ENCODE measurements at regions not wholly inside any gene's neighbourhood (a gene's known extent, or its start where the extent isn't known, plus 50 kb on each side); places are given as distances from the start of the nearest gene placed in this dataset.

GRCh38 chr6:26258212-26258977 is 106.6 kb upstream of the BTN3A2 start:
- no peak for DNase-seq
- intact Hi-C loops (cut with DNase I), result no loop called here
- Histone ChIP-seq H3K27me3 (no peaks in the 10 kb centered on the region), H3K36me3 (no peaks in the 10 kb centered on the region), H3K27ac (no peak overlapping the region), H3K9me3 (no peaks in the 10 kb centered on the region), H3K4me1 (ENCODE audit: insufficient read depth) (no peaks in the 10 kb centered on the region), H3K4me3 (no peak overlapping the region)
- WGBS, 3 donors, result 71 to 79% (median 74%) methylated on average over 5 of the region's 5 CpGs
- TF ChIP-seq CTCF (IDR thresholded peaks at IDR 0.05), result no peak
- TF ChIP-seq EP300 (IDR thresholded peaks at IDR 0.05), result no peak
- no peak for TF ChIP-seq POLR2A (IDR thresholded peaks at IDR 0.05)

GRCh38 chr6:26260110-26260637 is 104.8 kb upstream of the BTN3A2 start:
- H3K9me3 ChIP-seq, result no peaks in the 10 kb centered on the region
- intact Hi-C loops (cut with DNase I), result no loop called here
- H3K4me3 ChIP-seq, result no peak overlapping the region

GRCh38 chr6:26260725-26261490 is 104.1 kb upstream of the BTN3A2 start:
- no peak for TF ChIP-seq EP300 (IDR thresholded peaks at IDR 0.05)
- TF ChIP-seq CTCF (IDR thresholded peaks at IDR 0.05), result no peak
- TF ChIP-seq POLR2A (IDR thresholded peaks at IDR 0.05), result no peak
- H3K4me3 ChIP-seq, result no peak overlapping the region
- no peak for DNase-seq
- H3K27ac ChIP-seq, result no peak overlapping the region
- no peaks in the 10 kb centered on the region for H3K9me3 ChIP-seq
- intact Hi-C loops (cut with DNase I), result no loop called here
- 75 to 86% (median 83%) methylated on average over 6 of the region's 6 CpGs for WGBS, 3 donors
- no peaks in the 10 kb centered on the region for H3K4me1 ChIP-seq (ENCODE audit: insufficient read depth)
- H3K36me3 ChIP-seq, result no peaks in the 10 kb centered on the region
- no peaks in the 10 kb centered on the region for H3K27me3 ChIP-seq

More at GRCh38 chr6:26260110-26260637, 104.8 kb upstream of the BTN3A2 start:
- no peaks in the 10 kb centered on the region for H3K4me1 ChIP-seq (ENCODE audit: insufficient read depth)
- TF ChIP-seq POLR2A (IDR thresholded peaks at IDR 0.05) (no peak), CTCF (IDR thresholded peaks at IDR 0.05) (no peak), EP300 (IDR thresholded peaks at IDR 0.05) (no peak)
- no peak for DNase-seq
- H3K36me3 ChIP-seq, result no peaks in the 10 kb centered on the region
- no peak overlapping the region for H3K27ac ChIP-seq
- no peaks in the 10 kb centered on the region for H3K27me3 ChIP-seq
- 82 to 83% (median 82%) methylated on average over 7 of the region's 7 CpGs for WGBS, 3 donors

GRCh38 chr6:26264547-26264946 is 100.5 kb upstream of the BTN3A2 start:
- intact Hi-C loops (cut with DNase I), result no loop called here
- Histone ChIP-seq H3K36me3 (no peaks in the 10 kb centered on the region), H3K4me3 (no peak overlapping the region), H3K4me1 (ENCODE audit: insufficient read depth) (no peaks in the 10 kb centered on the region), H3K9me3 (no peaks in the 10 kb centered on the region), H3K27ac (no peak overlapping the region), H3K27me3 (no peaks in the 10 kb centered on the region)
- WGBS, 3 donors, result 91 to 97% (median 95%) methylated on average over 1 of the region's 1 CpG
- TF ChIP-seq CTCF (IDR thresholded peaks at IDR 0.05), result no peak
- TF ChIP-seq EP300 (IDR thresholded peaks at IDR 0.05), result no peak
- no peak for TF ChIP-seq POLR2A (IDR thresholded peaks at IDR 0.05)
- no peak for DNase-seq
